Inflammatory macrophage treated with lipopolysaccharide for 1 hour (primary cell): ENCODE measurements at regions not wholly inside any gene's neighbourhood (a gene's known extent, or its start where the extent isn't known, plus 50 kb on each side); places are given as distances from the start of the nearest gene placed in this dataset.
"Not testable (repeated sequence)": the region's sequence is repeated elsewhere in the genome, so short reads cannot be mapped to it uniquely, and the experiment has no call there.

Source experiments
- DNase-seq, 2 donors: peaks; one replicate each; pipeline ENCODE4 v3.0.0-alpha.2; 2020 to 2022

DNA sequence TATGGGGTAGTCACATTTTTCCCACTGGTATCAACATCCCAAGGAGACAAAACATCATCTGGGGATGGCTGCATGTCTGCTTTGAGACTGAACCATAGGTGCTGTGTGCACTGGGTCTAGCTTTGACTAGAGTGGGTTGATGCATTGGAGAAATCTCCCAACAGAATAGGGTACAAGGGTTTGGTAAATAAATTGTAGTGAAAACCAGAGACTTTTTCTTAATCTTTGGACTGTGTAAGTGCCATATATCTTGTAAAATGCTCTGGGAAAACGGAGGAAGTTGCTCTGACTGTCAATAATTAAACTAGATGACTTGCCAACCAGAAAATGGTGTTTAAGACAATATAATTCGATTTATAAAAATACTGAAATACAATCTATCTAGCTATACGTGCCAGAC, 1064.0 kb upstream of the SLIT2 start:
- no peak for DNase-seq

- DNase-seq, result no peak
Measured at GRCh38 chr4:19187096-19187495, 1064.6 kb upstream of the SLIT2 start.

DNA sequence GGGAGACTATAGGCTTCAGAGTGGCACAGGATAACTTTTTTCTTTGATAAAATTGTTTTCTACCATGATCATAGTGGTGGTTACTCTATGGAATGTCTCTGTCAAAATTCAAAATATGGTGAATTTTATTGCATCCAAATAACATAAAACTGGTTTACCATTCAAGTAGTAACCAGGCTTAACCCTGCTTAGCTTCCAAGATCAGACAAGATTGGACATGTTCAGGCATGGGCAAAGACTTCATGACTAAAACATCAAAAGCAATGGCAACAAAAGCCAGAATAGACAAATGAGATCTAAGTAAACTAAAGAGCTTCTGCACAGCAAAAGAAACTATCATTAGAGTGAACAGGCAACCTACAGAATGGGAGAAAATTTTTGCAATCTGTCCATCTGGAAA, 1070.1 kb upstream of the SLIT2 start:
- DNase-seq, result not testable (repeated sequence)

- no peak for DNase-seq
Measured at GRCh38 chr4:19178835-19179234, 1072.9 kb upstream of the SLIT2 start.

- DNase-seq, result no peak
Measured at GRCh38 chr4:19177616-19178015, 1074.1 kb upstream of the SLIT2 start.

DNA sequence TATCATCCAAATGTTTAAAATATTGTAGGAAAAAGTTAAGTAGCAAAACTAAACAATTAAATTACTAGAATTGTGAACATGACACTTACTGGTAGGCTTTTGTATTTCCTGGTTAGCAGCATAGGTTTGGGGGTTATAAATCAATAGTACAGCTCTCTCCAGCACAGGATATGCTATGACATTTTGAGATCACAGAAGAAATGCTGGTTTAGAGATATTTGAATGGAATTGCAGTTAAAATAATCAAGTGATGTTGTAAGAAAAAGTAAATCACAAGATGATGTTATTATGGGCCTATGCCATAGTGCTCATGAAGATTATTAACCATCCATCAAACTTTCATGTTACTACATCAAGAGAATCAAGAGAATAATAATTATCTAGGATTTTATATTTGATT, 1079.9 kb upstream of the SLIT2 start:
- DNase-seq, result no peak

DNA sequence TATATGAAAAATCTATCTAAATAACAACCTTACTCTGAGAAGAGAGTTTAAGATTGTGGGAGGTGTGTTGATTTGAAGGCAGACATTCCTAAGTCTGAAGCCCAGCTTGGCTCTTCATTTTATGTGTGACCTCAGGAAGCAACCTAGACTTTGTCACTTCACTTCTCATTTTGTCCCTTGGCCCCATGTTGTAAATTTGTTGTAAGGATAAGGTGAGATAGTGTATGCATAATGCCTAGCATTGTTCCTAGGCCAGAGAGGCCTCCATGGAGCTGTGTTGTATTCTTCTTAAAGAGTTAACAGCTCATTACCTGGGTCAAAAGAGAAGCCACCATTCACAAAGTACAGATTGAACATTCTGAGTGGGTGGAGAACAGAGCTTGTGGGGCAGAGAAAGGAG, 1084.4 kb upstream of the SLIT2 start:
- no peak for DNase-seq

DNA sequence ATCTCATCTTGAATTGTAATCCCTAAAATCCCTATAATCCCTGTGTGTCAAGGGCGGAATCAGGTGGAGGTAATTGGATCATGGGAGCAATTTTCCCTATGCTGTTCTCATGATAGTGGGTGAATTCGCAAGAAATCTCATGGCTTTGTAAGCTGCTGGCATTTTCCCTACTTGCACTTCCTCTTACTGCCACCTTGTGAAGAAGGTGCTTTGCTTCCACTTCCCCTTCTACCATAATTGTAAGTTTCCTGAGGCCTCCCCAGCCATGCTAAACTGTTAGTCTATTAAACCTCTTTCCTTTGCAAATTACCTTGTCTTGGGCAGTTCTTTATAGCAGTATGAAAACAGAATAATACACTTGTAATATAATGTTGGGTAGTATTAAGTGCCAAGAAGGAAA, 1087.4 kb upstream of the SLIT2 start:
- no peak for DNase-seq

GRCh38 chr4:19159874-19160273, 1091.8 kb upstream of the SLIT2 start:
- no peak for DNase-seq

- DNase-seq, result no peak
Measured at GRCh38 chr4:19158107-19158809, 1093.4 kb upstream of the SLIT2 start.

DNA sequence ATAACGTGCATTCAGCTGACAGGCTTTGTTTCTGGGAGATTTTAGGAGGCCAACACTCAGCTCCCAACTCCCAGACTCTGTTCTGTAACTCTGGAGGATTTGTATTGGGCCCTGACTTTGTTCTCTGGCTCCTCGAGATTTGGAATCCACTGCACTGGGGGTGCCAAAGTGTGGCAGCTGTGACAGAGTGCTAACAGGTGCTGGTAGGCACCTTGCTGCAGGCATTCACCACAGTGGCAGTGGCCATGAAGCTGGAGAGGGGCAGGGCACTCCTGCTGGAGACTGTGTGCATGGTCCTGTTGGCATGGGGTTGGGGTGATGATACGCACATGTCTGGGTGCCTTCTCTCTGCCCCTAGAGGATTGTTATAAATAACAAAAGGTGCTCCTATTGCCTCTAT, 1094.9 kb upstream of the SLIT2 start:
- DNase-seq, result no peak

DNA sequence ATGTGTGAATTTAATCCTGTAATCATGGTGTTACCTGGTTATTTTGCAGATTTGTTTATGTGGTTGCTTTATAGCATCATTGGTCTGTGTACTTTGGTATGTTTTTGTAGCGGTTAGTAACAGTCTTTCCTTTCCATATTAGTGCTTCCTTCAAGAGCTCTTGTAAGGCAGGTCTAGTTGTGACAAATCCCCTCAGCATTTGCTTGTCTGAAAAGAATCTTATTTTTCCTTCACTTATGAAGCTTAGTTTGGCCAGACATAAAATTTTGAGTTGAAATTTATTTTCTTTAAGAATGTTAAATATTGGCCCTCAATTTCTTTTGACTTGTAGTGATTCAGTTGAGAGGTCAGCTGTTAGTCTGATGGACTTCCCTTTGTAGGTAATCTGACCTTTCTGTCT, 1096.1 kb upstream of the SLIT2 start:
- no peak for DNase-seq

DNA sequence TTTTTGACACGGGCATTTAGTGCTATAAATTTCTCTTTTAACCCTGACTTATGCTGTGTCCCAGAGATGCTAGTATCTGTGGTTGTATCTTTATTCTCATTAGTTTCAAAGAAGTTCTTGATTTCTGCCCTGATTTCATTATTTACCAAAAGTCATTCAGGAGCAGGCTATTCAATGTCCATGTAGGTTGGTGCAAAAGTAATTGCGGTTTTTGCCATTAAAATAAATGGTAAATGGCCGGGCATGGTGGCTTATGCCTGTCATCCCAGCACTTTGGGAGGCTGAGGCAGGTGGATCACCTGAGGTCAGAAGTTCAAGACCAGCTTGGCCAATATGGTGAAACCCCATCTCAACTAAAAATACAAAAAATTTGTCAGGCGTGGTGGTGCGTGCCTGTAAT, 1097.4 kb upstream of the SLIT2 start:
- DNase-seq, result not testable (repeated sequence)

DNA sequence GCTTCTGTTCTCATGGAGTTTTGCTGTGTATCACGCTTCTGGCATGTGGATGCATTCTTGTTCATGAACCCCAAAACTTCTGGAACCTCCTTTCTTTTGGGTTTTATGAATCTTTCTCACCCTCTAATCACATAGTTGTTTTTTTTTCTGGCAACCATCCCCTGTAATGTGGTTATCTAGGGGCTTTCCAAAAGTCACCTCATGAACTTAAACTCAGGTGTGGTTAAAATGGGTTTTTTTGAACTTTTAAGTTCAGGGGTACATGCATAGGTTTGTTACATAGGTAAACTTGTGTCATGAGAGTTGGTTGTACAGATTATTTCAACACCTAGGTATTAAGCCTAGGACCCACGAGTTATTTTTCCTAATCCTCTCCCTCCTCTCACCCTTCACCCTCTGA, 1099.4 kb upstream of the SLIT2 start:
- DNase-seq, result no peak

- no peak for DNase-seq
Measured at GRCh38 chr4:19151684-19152083, 1100.0 kb upstream of the SLIT2 start.

- DNase-seq, result no peak
Measured at GRCh38 chr4:19146038-19146437, 1105.7 kb upstream of the SLIT2 start.

DNA sequence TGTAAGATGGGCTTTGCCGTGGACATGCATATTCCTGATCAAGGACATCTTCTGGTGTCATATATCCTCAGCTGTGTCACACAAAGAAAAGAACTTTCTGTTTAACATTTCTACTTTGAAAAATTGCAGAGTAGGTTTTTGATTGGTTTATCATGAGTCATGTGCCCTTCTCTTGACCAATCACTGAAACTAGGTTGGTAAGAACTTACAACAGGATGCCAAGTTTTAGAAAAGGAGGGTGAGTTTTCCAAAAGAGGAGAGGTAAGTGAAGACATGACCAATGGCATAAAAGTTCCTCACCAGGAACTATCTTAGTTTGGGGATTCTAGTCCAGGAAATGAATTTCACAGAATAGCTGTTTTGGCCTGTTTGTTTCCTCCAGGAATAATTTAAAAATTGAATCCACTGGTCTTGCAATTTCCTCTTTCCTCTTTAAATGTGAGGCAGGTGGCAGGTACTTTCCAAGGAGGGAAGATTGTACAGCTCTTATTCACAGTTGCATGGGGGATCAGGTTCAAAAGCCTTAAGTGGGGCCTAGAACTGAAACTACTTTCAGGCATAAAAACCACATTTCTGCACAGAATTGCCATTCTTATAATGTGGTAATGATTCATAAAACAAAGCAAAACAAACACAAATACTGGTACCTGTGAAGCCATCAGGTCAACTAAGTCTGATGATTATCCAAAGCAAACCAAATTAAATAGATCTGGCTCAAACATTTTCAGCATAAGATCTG, 1114.5 kb upstream of the LCORL start:
- DNase-seq, result no peak

GRCh38 chr4:19134685-19135084, 1113.1 kb upstream of the LCORL start:
- DNase-seq, result no peak

GRCh38 chr4:19133315-19133714, 1111.8 kb upstream of the LCORL start:
- no peak for DNase-seq

DNA sequence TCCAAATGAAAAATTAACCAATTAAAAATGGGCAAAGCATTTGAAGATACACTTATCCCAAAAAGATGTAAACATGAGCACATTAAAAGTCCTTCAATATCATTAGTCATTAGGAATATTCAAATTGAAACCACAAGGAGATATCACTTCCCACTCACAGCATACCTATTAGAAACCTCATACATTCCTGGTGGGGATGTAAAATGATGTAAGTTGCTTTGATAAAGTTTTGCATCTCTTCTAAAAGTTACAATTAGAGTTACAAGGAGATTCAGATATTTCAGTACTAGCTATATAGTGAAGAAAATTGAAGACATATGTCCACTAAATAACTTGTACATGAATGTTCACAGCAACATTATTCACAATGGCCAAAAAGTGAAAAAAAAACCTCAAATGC, 1109.3 kb upstream of the LCORL start:
- no peak for DNase-seq

DNA sequence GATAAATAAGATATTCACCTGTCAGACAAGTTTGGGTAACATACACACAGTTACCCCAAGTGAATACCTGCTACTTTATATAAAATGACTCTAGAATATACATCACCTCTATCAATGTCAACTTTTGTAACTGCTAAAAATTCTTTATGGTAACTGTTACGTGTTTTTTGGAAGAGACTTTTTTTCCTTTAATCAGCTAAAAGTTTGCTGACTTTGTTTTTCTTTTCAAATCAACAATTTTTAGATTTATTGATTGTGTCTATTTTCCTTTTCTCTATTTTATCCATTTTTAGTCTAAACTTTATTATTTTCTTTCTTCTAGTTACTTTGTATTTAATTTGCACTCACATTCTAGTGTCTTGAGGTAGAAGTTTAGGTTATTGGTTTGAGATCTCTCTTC, 1106.6 kb upstream of the LCORL start:
- DNase-seq, result no peak

- DNase-seq, result no peak
Measured at GRCh38 chr4:19126903-19127302, 1105.3 kb upstream of the LCORL start.

DNA sequence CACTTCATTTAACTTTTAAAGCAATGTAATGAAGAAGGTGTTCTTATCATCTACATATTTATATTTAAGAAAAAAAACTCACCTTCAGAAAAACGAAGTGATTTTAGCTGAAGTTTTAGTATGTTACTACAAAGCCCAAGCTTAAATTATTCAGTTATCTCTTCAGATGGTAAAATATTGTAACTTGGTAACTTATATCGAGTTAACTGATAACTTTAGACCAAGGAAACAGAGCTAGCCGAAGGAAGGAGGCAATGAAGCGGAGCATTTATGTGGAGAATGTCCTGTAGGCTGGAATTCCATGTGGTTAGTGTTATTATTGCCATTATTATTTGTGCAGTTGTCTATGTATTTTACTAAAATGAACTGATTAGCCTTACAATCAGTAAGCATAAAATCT, 1102.1 kb upstream of the LCORL start:
- no peak for DNase-seq

GRCh38 chr4:19119904-19120560, 1098.5 kb upstream of the LCORL start:
- no peak for DNase-seq
